Neural cell (in vitro differentiated cells): ENCODE measurements at regions not wholly inside any gene's neighbourhood (a gene's known extent, or its start where the extent isn't known, plus 50 kb on each side); places are given as distances from the start of the nearest gene placed in this dataset.

ENCODE experiments used
- H2AFZ ChIP-seq: fragments of 200-600, 300-800 bp; sonication (generic), shearing (Covaris generic); 2 replicates; pipeline ENCODE4 v1.6.0; 2014; ENCODE audit warnings: low read depth, mild to moderate bottlenecking, antibody characterized with exemption, low read length, moderate library complexity
- H3F3A ChIP-seq: fragments of 200-600 bp; shearing (Covaris generic); 2 replicates; pipeline ENCODE4 v1.6.1; 2016; ENCODE audit warnings: mild to moderate bottlenecking, moderate library complexity, mixed read lengths, antibody characterized with exemption, low read length; ENCODE audit not compliant: insufficient read depth, poor library complexity, severe bottlenecking
- H3K27ac ChIP-seq: fragments of 200-600, 300-800 bp; sonication (generic), shearing (Covaris generic); 2 replicates; pipeline ENCODE4 v1.5.1; 2014; ENCODE audit warnings: mild to moderate bottlenecking, low read length, moderate library complexity
- H3K27me3 ChIP-seq: fragments of 300-800, 200-600 bp; sonication (generic), shearing (Covaris generic); 2 replicates; pipeline ENCODE4 v1.6.0; 2014; ENCODE audit warnings: mild to moderate bottlenecking, low read depth, low read length, moderate library complexity; ENCODE audit not compliant: insufficient read depth
- H3K36me3 ChIP-seq: fragments of 300-800, 200-600 bp; sonication (generic), shearing (Covaris generic); 2 replicates; pipeline ENCODE4 v1.5.1; 2014; ENCODE audit warnings: mild to moderate bottlenecking, antibody characterized with exemption, low read length, moderate library complexity; ENCODE audit not compliant: insufficient read depth
- H3K4me2 ChIP-seq: fragments of 300-800, 200-600 bp; sonication (generic), shearing (Covaris generic); 2 replicates; pipeline ENCODE4 v1.6.0; 2014; ENCODE audit warnings: mild to moderate bottlenecking, low read length
- H3K4me3 ChIP-seq: fragments of 300-800, 200-600 bp; sonication (generic), shearing (Covaris generic); 2 replicates; pipeline ENCODE4 v1.5.1; 2014; ENCODE audit warnings: mild to moderate bottlenecking, low read length, moderate library complexity
- H3K79me2 ChIP-seq: fragments of 200-600 bp; shearing (Covaris generic); replicated peaks from 2 replicates; pipeline ENCODE4 v1.6.0; 2014; ENCODE audit warnings: mild to moderate bottlenecking, low read length, moderate library complexity; ENCODE audit not compliant: insufficient read depth
- H3K9ac ChIP-seq: fragments of 300-800, 200-600 bp; sonication (generic), shearing (Covaris generic); 2 replicates; pipeline ENCODE4 v1.6.1; 2016; ENCODE audit warnings: mild to moderate bottlenecking, low read length, mixed read lengths
- H3K9me2 ChIP-seq: fragments of 200-600 bp; shearing (Covaris generic); 2 replicates; pipeline ENCODE4 v1.6.1; 2016; ENCODE audit warnings: mild to moderate bottlenecking, low read length, mixed read lengths; ENCODE audit not compliant: insufficient read depth
- H3K9me3 ChIP-seq: fragments of 200-600, 300-800 bp; sonication (generic), shearing (Covaris generic); 2 replicates; pipeline ENCODE4 v1.6.1; 2016; ENCODE audit warnings: mild to moderate bottlenecking, mixed run types, low read length, moderate library complexity, mixed read lengths
- H4K20me1 ChIP-seq: fragments of 200-600 bp; shearing (Covaris generic); 2 replicates; pipeline ENCODE4 v1.6.1; 2016; ENCODE audit warnings: mild to moderate bottlenecking, mixed run types; ENCODE audit not compliant: insufficient read depth
- CTCF ChIP-seq: fragments of 450-650 bp; IDR thresholded peaks from 2 replicates; pipeline ENCODE4 v1.5.1; 2014; ENCODE audit warnings: antibody characterized with exemption, mild to moderate bottlenecking, moderate library complexity; ENCODE audit not compliant: poor library complexity, severe bottlenecking
- EP300 ChIP-seq: fragments of 450-650 bp; conservative IDR thresholded peaks from 2 replicates; pipeline ENCODE4 v1.6.1; 2014; ENCODE audit warnings: antibody characterized with exemption, mild to moderate bottlenecking, moderate library complexity; ENCODE audit not compliant: poor library complexity, severe bottlenecking
- EZH2 ChIP-seq: fragments of 200-600, 300-800 bp; shearing (Covaris generic), sonication (generic); IDR thresholded peaks from 2 replicates; pipeline ENCODE4 v1.6.1; 2014; ENCODE audit warnings: antibody characterized with exemption, low read length, borderline replicate concordance, mild to moderate bottlenecking; ENCODE audit not compliant: insufficient read depth, poor library complexity, severe bottlenecking
- MXI1 ChIP-seq: fragments of 450-650 bp; conservative IDR thresholded peaks from 2 replicates; pipeline ENCODE4 v1.6.1; 2014; ENCODE audit warnings: antibody characterized with exemption, mild to moderate bottlenecking; ENCODE audit not compliant: poor library complexity, severe bottlenecking
- POLR2AphosphoS5 ChIP-seq: IDR thresholded peaks from 2 replicates; pipeline ENCODE4 v1.6.1; 2012
- RAD21 ChIP-seq: fragments of 450-650 bp; conservative IDR thresholded peaks from 2 replicates; pipeline ENCODE4 v1.6.1; 2014; ENCODE audit warnings: antibody characterized with exemption, mild to moderate bottlenecking, moderate library complexity
- REST ChIP-seq: IDR thresholded peaks from 2 replicates; pipeline ENCODE4 v1.6.1; 2012; ENCODE audit warnings: borderline replicate concordance
- SMC3 ChIP-seq: fragments of 450-650 bp; conservative IDR thresholded peaks from 2 replicates; pipeline ENCODE4 v1.6.1; 2014; ENCODE audit warnings: antibody characterized with exemption, mild to moderate bottlenecking, moderate library complexity; ENCODE audit not compliant: poor library complexity
- TAF1 ChIP-seq: IDR thresholded peaks from 2 replicates; pipeline ENCODE4 v1.6.1; 2012; ENCODE audit warnings: low read depth

- Histone ChIP-seq H3K4me2 (no peak overlapping the region), H3K4me3 (no peak overlapping the region), H3K27ac (no peak overlapping the region), H3K9me3 (no peaks in the 10 kb centered on the region), H3K27me3 (no peaks in the 10 kb centered on the region), H3F3A (no peaks in the 10 kb centered on the region), H2AFZ (no peak overlapping the region), H3K9ac (no peak overlapping the region), H3K9me2 (no peaks in the 10 kb centered on the region), H3K36me3 (no peaks in the 10 kb centered on the region), H3K79me2 (no peaks in the 10 kb centered on the region), H4K20me1 (no peaks in the 10 kb centered on the region)
- TF ChIP-seq POLR2AphosphoS5 (no peak), MXI1 (no peak), EP300 (no peak), EZH2 (no peak), TAF1 (no peak), SMC3 (no peak), RAD21 (no peak), CTCF (no peak), REST (no peak)
Observed at GRCh38 chr11:93038521-93038920, 69.1 kb downstream of the MTNR1B start.

GRCh38 chr11:93039531-93040240 lies 70.2 kb downstream of the MTNR1B start:
- no peaks in the 10 kb centered on the region for H3F3A ChIP-seq
- no peak overlapping the region for H3K4me3 ChIP-seq
- H3K4me2 ChIP-seq, result no peak overlapping the region
- H3K27ac ChIP-seq, result no peak overlapping the region
- no peak overlapping the region for H2AFZ ChIP-seq
- H3K9me2 ChIP-seq, result no peaks in the 10 kb centered on the region
- no peaks in the 10 kb centered on the region for H3K9me3 ChIP-seq
- H3K36me3 ChIP-seq, result no peaks in the 10 kb centered on the region
- no peaks in the 10 kb centered on the region for H3K79me2 ChIP-seq
- H4K20me1 ChIP-seq, result no peaks in the 10 kb centered on the region
- H3K9ac ChIP-seq, result no peak overlapping the region
- no peaks in the 10 kb centered on the region for H3K27me3 ChIP-seq
- no peak for TF ChIP-seq EZH2
- TF ChIP-seq REST, result no peak
- TF ChIP-seq SMC3, result no peak
- no peak for TF ChIP-seq EP300
- no peak for TF ChIP-seq MXI1
